SK-N-SH treated with all-trans-retinoic acid at 6 μM for 48 hours (cell line): ENCODE measurements at regions not wholly inside any gene's neighbourhood (a gene's known extent, or its start where the extent isn't known, plus 50 kb on each side); places are given as distances from the start of the nearest gene placed in this dataset.

Experiments used
- ATAC-seq: fragments of 200-7000 bp; cut with Tn5 transposase; 3 replicates; pipeline ENCODE4 v1.9.1; 2020; ENCODE audit warnings: mild to moderate bottlenecking, moderate library complexity
- ARNTL ChIP-seq: fragments of 450-650 bp; formaldehyde crosslinking; IDR thresholded peaks from 2 replicates; pipeline ENCODE4 v1.5.0; 2020; ENCODE audit warnings: low read depth, mild to moderate bottlenecking, moderate library complexity, borderline replicate concordance
- BACH2 ChIP-seq: fragments of 250-450 bp; sonication (Bioruptor Pico); IDR thresholded peaks from 2 replicates; pipeline ENCODE4 v1.9.0; 2021; ENCODE audit warnings: mild to moderate bottlenecking, borderline replicate concordance
- CSDC2 ChIP-seq: fragments of 250-450 bp; sonication (Bioruptor Pico); IDR thresholded peaks from 2 replicates; pipeline ENCODE4 v1.5.0; 2020; ENCODE audit warnings: mild to moderate bottlenecking, moderate library complexity
- ESRRG ChIP-seq: fragments of 250-450 bp; sonication (Bioruptor Pico); IDR thresholded peaks from 2 replicates; pipeline ENCODE4 v1.6.1; 2021; ENCODE audit warnings: mild to moderate bottlenecking
- ISL1 ChIP-seq: fragments of 250-450 bp; sonication (Bioruptor Pico); IDR thresholded peaks from 2 replicates; pipeline ENCODE4 v2.1.2; 2022; ENCODE audit warnings: mild to moderate bottlenecking, moderate library complexity
- OSR1 ChIP-seq: fragments of 250-450 bp; sonication (Bioruptor Pico); IDR thresholded peaks from 2 replicates; pipeline ENCODE4 v1.8.0; 2022; ENCODE audit warnings: moderate library complexity, mild to moderate bottlenecking, inconsistent platforms
- PPARA ChIP-seq: fragments of 250-450 bp; sonication (Bioruptor Pico); IDR thresholded peaks from 2 replicates; pipeline ENCODE4 v1.5.0; 2020; ENCODE audit warnings: mild to moderate bottlenecking, borderline replicate concordance
- RARB ChIP-seq: fragments of 250-450 bp; sonication (Bioruptor Pico); IDR thresholded peaks from 2 replicates; pipeline ENCODE4 v1.8.0; 2021; ENCODE audit warnings: mild to moderate bottlenecking, moderate library complexity
- SNAI2 ChIP-seq: fragments of 250-450 bp; sonication (Bioruptor Pico); IDR thresholded peaks from 2 replicates; pipeline ENCODE4 v1.5.0; 2020; ENCODE audit warnings: mild to moderate bottlenecking, moderate library complexity
- TCF4 ChIP-seq: fragments of 250-450 bp; sonication (Bioruptor Pico); IDR thresholded peaks from 2 replicates; pipeline ENCODE4 v1.8.0; 2021; ENCODE audit warnings: mild to moderate bottlenecking, moderate library complexity, borderline replicate concordance
- TOX ChIP-seq: fragments of 250-450 bp; sonication (Bioruptor Pico); IDR thresholded peaks from 2 replicates; pipeline ENCODE4 v1.8.0; 2021; ENCODE audit warnings: mild to moderate bottlenecking, moderate library complexity, borderline replicate concordance
- ZC3H10 ChIP-seq: fragments of 250-450 bp; sonication (Bioruptor Pico); IDR thresholded peaks from 2 replicates; pipeline ENCODE4 v1.5.1; 2021; ENCODE audit warnings: mild to moderate bottlenecking, moderate library complexity
- ZFP30 ChIP-seq: fragments of 450-650 bp; formaldehyde crosslinking; IDR thresholded peaks from 2 replicates; pipeline ENCODE4 v1.5.0; 2022; ENCODE audit warnings: mild to moderate bottlenecking, moderate library complexity
- ZNF70 ChIP-seq: fragments of 450-650 bp; formaldehyde crosslinking; IDR thresholded peaks from 2 replicates; pipeline ENCODE4 v1.5.0; 2020; ENCODE audit warnings: mild to moderate bottlenecking, moderate library complexity
- ZNF8 ChIP-seq: fragments of 450-650 bp; formaldehyde crosslinking; IDR thresholded peaks from 2 replicates; pipeline ENCODE4 v1.5.0; 2020; ENCODE audit warnings: mild to moderate bottlenecking, moderate library complexity
- TF ChIP-seq, protein P1 (sequence below): fragments of 250-450 bp; sonication (Bioruptor Pico); IDR thresholded peaks from 2 replicates; pipeline ENCODE4 v1.5.1; 2020; ENCODE audit warnings: low read depth, mild to moderate bottlenecking, moderate library complexity
- TF ChIP-seq, protein P2 (sequence below): fragments of 250-450 bp; sonication (Bioruptor Pico); IDR thresholded peaks from 2 replicates; pipeline ENCODE4 v1.8.0; 2021; ENCODE audit warnings: low read depth, mild to moderate bottlenecking, moderate library complexity, borderline replicate concordance
- TF ChIP-seq, protein P3 (sequence below): fragments of 250-450 bp; sonication (Bioruptor Pico); IDR thresholded peaks from 2 replicates; pipeline ENCODE4 v1.5.0; 2020; ENCODE audit warnings: mild to moderate bottlenecking, moderate library complexity
- TF ChIP-seq, protein P4 (sequence below): fragments of 250-450 bp; sonication (Bioruptor Pico); IDR thresholded peaks from 2 replicates; pipeline ENCODE4 v1.5.1; 2021; ENCODE audit warnings: mild to moderate bottlenecking, moderate library complexity

DNA sequence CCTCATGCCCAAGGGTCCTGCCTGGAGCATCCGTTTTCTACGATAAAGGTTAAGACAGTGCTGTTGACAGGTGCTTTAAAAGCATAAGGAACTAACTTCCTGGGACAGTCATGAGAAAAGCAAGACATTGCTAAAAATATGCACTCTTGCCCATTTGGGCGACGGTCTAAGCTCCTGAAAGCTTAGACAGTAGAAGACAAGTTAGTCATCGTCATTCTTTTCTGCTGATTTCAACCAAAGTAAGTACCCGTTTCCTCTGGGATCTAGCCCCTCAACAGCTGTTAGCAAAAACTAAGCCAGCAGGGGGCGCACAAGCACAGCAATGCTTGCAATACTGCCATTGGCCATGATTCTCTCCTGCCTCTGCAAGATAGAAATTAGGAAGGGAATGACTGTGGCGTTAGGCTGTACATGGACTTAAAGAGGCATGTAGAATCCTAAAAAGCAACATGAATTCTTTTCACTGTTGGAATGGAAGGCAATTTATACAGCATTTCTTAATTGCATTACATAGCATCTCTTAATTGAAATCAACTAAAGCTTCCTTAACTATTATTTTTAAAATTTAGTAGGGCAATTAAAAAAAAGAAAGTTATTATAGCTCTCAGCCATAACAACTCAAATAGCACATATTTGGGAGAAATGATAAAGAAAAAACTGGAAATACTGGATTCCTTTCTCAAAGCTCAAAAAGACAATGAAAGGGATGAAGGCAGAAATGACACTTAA is 147.8 kb upstream of the RALGAPA2 start:
- ATAC-seq = peak; percentile 98
- TF ChIP-seq ESRRG (CRISPR knock-in tag) (no peak), ZNF8 (CRISPR knock-in tag) (no peak), ARNTL (no peak), PPARA (CRISPR knock-in tag) (no peak), ZFP30 (CRISPR knock-in tag) (no peak), ZNF70 (CRISPR knock-in tag) (no peak), BACH2 (CRISPR knock-in tag) (no peak), TCF4 (CRISPR knock-in tag) (no peak), SNAI2 (CRISPR knock-in tag) (no peak), CSDC2 (CRISPR knock-in tag) (no peak), RARB (CRISPR knock-in tag) (no peak), OSR1 (no peak)
- TF ChIP-seq, protein P1, sequence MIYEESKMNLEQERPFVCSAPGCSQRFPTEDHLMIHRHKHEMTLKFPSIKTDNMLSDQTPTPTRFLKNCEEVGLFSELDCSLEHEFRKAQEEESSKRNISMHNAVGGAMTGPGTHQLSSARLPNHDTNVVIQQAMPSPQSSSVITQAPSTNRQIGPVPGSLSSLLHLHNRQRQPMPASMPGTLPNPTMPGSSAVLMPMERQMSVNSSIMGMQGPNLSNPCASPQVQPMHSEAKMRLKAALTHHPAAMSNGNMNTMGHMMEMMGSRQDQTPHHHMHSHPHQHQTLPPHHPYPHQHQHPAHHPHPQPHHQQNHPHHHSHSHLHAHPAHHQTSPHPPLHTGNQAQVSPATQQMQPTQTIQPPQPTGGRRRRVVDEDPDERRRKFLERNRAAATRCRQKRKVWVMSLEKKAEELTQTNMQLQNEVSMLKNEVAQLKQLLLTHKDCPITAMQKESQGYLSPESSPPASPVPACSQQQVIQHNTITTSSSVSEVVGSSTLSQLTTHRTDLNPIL (CRISPR knock-in tag) = no peak
- TF ChIP-seq, protein P2, sequence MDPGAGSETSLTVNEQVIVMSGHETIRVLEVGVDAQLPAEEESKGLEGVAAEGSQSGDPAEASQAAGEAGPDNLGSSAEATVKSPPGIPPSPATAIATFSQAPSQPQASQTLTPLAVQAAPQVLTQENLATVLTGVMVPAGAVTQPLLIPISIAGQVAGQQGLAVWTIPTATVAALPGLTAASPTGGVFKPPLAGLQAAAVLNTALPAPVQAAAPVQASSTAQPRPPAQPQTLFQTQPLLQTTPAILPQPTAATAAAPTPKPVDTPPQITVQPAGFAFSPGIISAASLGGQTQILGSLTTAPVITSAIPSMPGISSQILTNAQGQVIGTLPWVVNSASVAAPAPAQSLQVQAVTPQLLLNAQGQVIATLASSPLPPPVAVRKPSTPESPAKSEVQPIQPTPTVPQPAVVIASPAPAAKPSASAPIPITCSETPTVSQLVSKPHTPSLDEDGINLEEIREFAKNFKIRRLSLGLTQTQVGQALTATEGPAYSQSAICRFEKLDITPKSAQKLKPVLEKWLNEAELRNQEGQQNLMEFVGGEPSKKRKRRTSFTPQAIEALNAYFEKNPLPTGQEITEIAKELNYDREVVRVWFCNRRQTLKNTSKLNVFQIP = no peak
- TF ChIP-seq, protein P3, sequence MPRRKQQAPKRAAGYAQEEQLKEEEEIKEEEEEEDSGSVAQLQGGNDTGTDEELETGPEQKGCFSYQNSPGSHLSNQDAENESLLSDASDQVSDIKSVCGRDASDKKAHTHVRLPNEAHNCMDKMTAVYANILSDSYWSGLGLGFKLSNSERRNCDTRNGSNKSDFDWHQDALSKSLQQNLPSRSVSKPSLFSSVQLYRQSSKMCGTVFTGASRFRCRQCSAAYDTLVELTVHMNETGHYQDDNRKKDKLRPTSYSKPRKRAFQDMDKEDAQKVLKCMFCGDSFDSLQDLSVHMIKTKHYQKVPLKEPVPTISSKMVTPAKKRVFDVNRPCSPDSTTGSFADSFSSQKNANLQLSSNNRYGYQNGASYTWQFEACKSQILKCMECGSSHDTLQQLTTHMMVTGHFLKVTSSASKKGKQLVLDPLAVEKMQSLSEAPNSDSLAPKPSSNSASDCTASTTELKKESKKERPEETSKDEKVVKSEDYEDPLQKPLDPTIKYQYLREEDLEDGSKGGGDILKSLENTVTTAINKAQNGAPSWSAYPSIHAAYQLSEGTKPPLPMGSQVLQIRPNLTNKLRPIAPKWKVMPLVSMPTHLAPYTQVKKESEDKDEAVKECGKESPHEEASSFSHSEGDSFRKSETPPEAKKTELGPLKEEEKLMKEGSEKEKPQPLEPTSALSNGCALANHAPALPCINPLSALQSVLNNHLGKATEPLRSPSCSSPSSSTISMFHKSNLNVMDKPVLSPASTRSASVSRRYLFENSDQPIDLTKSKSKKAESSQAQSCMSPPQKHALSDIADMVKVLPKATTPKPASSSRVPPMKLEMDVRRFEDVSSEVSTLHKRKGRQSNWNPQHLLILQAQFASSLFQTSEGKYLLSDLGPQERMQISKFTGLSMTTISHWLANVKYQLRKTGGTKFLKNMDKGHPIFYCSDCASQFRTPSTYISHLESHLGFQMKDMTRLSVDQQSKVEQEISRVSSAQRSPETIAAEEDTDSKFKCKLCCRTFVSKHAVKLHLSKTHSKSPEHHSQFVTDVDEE (CRISPR knock-in tag) = no peak

DNA sequence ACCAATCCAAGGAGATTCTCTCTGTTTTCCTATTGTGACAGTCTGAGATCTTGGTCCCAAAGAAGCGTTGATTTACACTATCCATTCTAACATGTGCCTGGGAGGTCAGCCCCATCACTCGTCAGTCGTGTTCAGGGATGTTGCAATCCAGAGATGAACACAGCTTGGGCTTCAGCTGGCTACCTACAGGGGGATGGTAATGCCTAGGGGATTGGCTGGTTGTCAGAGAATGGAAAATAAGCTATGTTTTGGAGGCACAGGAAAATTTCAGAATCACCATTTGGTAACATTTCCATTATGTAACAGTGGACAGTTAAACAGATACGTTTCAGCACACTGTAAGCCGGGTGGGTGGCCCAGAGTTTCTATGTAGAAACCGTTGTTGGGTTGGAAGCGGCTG is 147.1 kb upstream of the RALGAPA2 start:
- ATAC-seq = no peak
- no peak for TF ChIP-seq OSR1
- no peak for TF ChIP-seq SNAI2 (CRISPR knock-in tag)
- no peak for TF ChIP-seq ZC3H10 (CRISPR knock-in tag)
- no peak for TF ChIP-seq TOX (CRISPR knock-in tag)
- TF ChIP-seq, protein P3 (CRISPR knock-in tag) = no peak
- TF ChIP-seq ZNF8 (CRISPR knock-in tag) = no peak
- TF ChIP-seq ISL1 (CRISPR knock-in tag) = no peak
- no peak for TF ChIP-seq ARNTL
- TF ChIP-seq PPARA (CRISPR knock-in tag) = no peak
- no peak for TF ChIP-seq ZNF70 (CRISPR knock-in tag)
- no peak for TF ChIP-seq ZFP30 (CRISPR knock-in tag)
- TF ChIP-seq BACH2 (CRISPR knock-in tag) = no peak

DNA sequence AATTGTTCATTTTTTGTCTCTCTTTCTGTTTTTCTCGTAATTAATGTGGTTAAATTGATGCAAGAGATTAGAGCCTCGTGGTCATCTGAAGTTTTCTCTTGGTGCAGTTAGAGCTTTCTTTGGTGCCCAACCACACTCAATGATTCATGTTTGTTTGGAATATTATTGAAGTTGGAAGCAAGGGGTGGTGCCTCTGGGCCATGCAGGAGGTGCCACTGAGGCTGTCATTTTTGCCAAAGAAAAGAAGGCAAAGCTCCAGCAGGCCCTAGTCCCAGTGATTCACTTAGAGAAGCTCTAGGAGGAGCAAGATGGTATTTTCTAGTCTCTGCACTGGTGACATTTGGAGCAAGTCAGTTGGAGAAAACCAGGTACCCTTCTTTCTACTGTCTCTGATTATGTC is 144.5 kb upstream of the RALGAPA2 start:
- ATAC-seq = no peak
- TF ChIP-seq ZNF8 (CRISPR knock-in tag) (no peak), RARB (CRISPR knock-in tag) (no peak), PPARA (CRISPR knock-in tag) (no peak), CSDC2 (CRISPR knock-in tag) (no peak), ARNTL (no peak)
- TF ChIP-seq, protein P1 (CRISPR knock-in tag) = no peak
- TF ChIP-seq, protein P4, sequence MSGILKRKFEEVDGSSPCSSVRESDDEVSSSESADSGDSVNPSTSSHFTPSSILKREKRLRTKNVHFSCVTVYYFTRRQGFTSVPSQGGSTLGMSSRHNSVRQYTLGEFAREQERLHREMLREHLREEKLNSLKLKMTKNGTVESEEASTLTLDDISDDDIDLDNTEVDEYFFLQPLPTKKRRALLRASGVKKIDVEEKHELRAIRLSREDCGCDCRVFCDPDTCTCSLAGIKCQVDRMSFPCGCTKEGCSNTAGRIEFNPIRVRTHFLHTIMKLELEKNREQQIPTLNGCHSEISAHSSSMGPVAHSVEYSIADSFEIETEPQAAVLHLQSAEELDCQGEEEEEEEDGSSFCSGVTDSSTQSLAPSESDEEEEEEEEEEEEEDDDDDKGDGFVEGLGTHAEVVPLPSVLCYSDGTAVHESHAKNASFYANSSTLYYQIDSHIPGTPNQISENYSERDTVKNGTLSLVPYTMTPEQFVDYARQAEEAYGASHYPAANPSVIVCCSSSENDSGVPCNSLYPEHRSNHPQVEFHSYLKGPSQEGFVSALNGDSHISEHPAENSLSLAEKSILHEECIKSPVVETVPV (CRISPR knock-in tag) = no peak
- TF ChIP-seq, protein P3 (CRISPR knock-in tag) = no peak
